ENCODE measurements at regions not wholly inside any gene's neighbourhood (a gene's known extent, or its start where the extent isn't known, plus 50 kb on each side); places are given as distances from the start of the nearest gene placed in this dataset.

DNA sequence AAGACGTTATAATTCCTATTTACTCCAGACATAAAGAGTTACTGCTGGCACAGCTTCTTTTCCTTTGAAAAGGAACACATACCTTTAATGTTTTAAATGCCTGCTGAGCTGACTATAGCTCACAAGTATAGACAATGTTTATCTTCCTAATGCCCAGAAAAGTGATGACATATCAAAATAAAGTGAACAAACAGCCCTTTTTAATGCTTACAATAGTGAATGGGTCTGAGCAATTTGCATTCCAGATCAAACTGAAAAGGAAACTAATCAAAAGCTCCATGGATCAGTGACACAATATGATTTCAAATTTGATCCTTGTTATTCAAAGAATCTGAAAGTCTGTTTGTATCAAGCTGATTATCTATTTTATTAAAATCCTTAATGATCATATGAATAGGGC, 233.6 kb upstream of the SEMA3E start:
- TF ChIP-seq TAF1 (IDR thresholded peaks at IDR 0.05; ENCODE audit: low read depth, low read length) (no peak), POLR2A (IDR thresholded peaks at IDR 0.05; ENCODE audit: low read depth, low read length) (no peak), SPI1 (IDR thresholded peaks at IDR 0.05; ENCODE audit: low read depth, low read length) (no peak), POLR2AphosphoS5 (IDR thresholded peaks at IDR 0.05; ENCODE audit: low read depth, low read length) (no peak), POU2F2 (IDR thresholded peaks at IDR 0.05; ENCODE audit: low read depth, low read length) (no peak), PAX5 (IDR thresholded peaks at IDR 0.05; ENCODE audit: insufficient read depth, low read length, severe bottlenecking) (no peak)
- DNase-seq (ENCODE audit: insufficient read length, low spot score) (no peak), FAIRE-seq (no peak)

DNA sequence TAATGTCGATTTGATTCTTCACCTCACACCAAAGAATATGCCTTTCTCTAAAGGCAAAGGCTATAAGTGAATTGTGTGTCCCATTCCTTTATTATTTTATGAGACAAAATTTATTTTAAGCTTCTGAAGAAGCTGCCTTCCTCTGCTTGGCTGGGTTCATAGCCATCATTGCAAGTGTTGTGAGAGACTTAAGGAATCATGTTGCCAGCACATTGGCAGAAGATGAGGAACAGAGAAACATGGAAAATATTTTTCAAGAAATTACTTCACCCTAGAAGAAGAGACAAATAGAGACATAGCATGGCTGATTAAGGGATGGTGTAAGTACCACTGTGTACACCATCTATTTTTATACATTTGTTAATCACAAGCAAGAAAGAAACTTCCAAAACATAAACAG, 230.1 kb upstream of the SEMA3E start:
- DNase-seq (ENCODE audit: insufficient read length, low spot score) (no peak), FAIRE-seq (no peak)
- TF ChIP-seq PAX5 (IDR thresholded peaks at IDR 0.05; ENCODE audit: insufficient read depth, low read length, severe bottlenecking): no peak
- TF ChIP-seq POU2F2 (IDR thresholded peaks at IDR 0.05; ENCODE audit: low read depth, low read length): no peak
- no peak for TF ChIP-seq POLR2A (IDR thresholded peaks at IDR 0.05; ENCODE audit: low read depth, low read length)
- no peak for TF ChIP-seq SPI1 (IDR thresholded peaks at IDR 0.05; ENCODE audit: low read depth, low read length)
- no peak for TF ChIP-seq TAF1 (IDR thresholded peaks at IDR 0.05; ENCODE audit: low read depth, low read length)
- TF ChIP-seq POLR2AphosphoS5 (IDR thresholded peaks at IDR 0.05; ENCODE audit: low read depth, low read length): no peak

DNA sequence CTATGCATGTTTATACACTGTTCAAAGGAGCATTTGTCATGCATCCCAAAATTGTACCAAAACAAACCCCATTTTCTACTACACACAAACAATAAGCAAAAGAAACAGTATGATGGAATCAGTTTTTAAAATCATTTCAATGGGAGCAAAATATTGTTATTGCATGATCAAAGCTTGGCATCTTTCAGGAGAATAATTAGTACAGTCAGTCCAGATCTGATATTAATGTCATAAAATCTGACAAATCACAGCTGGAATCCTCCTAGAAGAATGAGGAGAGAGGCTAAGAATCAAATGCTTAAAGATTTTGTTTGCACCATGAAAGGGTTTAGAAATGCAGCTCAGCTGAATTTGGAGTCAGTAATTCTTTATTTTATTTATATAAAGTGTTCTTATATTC, 229.7 kb upstream of the SEMA3E start:
- TF ChIP-seq POLR2A (IDR thresholded peaks at IDR 0.05; ENCODE audit: low read depth, low read length): no peak
- no peak for TF ChIP-seq TAF1 (IDR thresholded peaks at IDR 0.05; ENCODE audit: low read depth, low read length)
- TF ChIP-seq SPI1 (IDR thresholded peaks at IDR 0.05; ENCODE audit: low read depth, low read length): no peak
- no peak for TF ChIP-seq POU2F2 (IDR thresholded peaks at IDR 0.05; ENCODE audit: low read depth, low read length)
- no peak for TF ChIP-seq PAX5 (IDR thresholded peaks at IDR 0.05; ENCODE audit: insufficient read depth, low read length, severe bottlenecking)
- no peak for TF ChIP-seq POLR2AphosphoS5 (IDR thresholded peaks at IDR 0.05; ENCODE audit: low read depth, low read length)
- no peak for FAIRE-seq
- DNase-seq (ENCODE audit: insufficient read length, low spot score): no peak

DNA sequence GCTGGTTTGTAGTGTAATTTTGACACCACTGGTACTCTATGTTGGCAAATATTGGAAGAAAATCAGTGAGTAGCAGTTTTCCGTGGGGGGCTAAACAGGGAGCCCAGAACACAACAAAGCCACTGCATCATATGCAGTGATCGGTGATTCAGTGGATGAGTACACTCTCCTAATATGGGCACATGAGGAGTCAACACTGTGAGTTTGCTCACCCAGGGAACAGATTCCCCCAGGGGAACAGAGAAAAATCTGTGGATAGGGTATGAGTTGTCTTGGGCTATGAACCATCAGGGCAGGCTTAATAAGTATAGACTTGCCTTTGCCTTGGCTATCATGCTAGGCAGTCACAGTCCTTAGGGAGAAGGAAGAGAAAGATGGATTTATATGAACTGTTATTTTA, 227.7 kb upstream of the SEMA3E start:
- DNase-seq (ENCODE audit: insufficient read length, low spot score) (no peak), FAIRE-seq (no peak)
- TF ChIP-seq PAX5 (IDR thresholded peaks at IDR 0.05; ENCODE audit: insufficient read depth, low read length, severe bottlenecking) (no peak), POLR2AphosphoS5 (IDR thresholded peaks at IDR 0.05; ENCODE audit: low read depth, low read length) (no peak), POLR2A (IDR thresholded peaks at IDR 0.05; ENCODE audit: low read depth, low read length) (no peak), TAF1 (IDR thresholded peaks at IDR 0.05; ENCODE audit: low read depth, low read length) (no peak)

DNA sequence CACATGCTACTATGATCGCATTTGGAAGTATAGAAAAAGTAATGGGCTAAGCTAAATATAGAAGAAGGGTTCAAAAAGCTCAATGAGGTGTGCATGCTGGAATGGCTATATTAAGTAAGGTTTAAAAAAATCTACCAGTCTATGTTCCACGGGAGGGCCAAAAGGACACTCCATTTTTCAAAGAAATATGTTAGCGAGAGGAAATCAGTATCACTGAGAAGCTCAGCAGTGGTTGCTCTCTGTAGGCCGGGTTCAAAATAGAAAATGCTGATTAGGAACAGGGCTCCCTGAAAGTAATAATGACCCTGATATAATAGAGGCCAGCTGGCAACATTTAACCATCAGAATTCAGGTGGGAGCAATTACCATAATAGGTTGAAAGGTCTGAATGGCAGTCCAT, 224.5 kb upstream of the SEMA3E start:
- FAIRE-seq (no peak), DNase-seq (ENCODE audit: insufficient read length, low spot score) (no peak)
- no peak for TF ChIP-seq TAF1 (IDR thresholded peaks at IDR 0.05; ENCODE audit: low read depth, low read length)
- no peak for TF ChIP-seq POU2F2 (IDR thresholded peaks at IDR 0.05; ENCODE audit: low read depth, low read length)
- no peak for TF ChIP-seq POLR2A (IDR thresholded peaks at IDR 0.05; ENCODE audit: low read depth, low read length)
- TF ChIP-seq POLR2AphosphoS5 (IDR thresholded peaks at IDR 0.05; ENCODE audit: low read depth, low read length): no peak
- no peak for TF ChIP-seq PAX5 (IDR thresholded peaks at IDR 0.05; ENCODE audit: insufficient read depth, low read length, severe bottlenecking)
- no peak for TF ChIP-seq SPI1 (IDR thresholded peaks at IDR 0.05; ENCODE audit: low read depth, low read length)

DNA sequence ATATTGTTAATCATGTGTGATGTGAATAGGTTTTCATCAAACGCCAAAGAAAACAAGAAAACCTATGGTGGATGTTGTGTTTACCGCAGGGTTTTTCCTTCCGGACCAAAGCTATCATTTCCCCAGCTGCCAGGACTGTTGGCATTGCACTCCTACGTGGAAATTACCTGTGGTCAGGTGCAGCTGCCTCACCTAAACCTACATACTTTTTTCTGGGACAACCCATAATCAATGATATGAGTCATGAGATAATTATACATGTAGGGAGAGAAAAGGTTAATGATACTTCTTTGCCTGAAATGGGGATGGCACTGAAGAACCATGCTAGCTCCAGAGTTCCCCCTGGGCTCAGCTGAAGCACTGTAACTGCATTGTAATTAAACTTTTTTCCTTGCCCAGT, 223.6 kb upstream of the SEMA3E start:
- TF ChIP-seq POLR2A (IDR thresholded peaks at IDR 0.05; ENCODE audit: low read depth, low read length) (no peak), TAF1 (IDR thresholded peaks at IDR 0.05; ENCODE audit: low read depth, low read length) (no peak), POLR2AphosphoS5 (IDR thresholded peaks at IDR 0.05; ENCODE audit: low read depth, low read length) (no peak), PAX5 (IDR thresholded peaks at IDR 0.05; ENCODE audit: insufficient read depth, low read length, severe bottlenecking) (no peak), SPI1 (IDR thresholded peaks at IDR 0.05; ENCODE audit: low read depth, low read length) (no peak)
- DNase-seq (ENCODE audit: insufficient read length, low spot score) (no peak), FAIRE-seq (no peak)

DNA sequence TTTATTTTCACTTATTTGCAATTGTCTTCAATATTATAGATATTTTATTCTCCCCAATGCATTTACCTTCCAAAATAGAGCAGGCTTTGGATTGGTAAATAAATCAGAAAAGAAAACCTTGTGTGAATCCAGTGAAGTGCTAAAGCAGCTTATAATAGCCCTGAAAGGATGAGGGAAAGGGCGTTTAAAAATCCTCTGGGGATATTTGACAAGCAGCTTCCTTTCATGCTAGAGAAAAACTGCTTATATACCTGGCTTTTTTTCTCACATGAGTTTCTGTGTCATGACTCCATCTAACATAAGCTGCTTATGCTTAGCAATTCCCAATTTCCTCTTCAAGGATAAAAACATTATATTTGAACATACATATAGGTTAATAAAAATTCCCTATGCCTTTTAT, 221.6 kb upstream of the SEMA3E start:
- TF ChIP-seq POLR2A (IDR thresholded peaks at IDR 0.05; ENCODE audit: low read depth, low read length) (no peak), POU2F2 (IDR thresholded peaks at IDR 0.05; ENCODE audit: low read depth, low read length) (no peak), POLR2AphosphoS5 (IDR thresholded peaks at IDR 0.05; ENCODE audit: low read depth, low read length) (no peak), SPI1 (IDR thresholded peaks at IDR 0.05; ENCODE audit: low read depth, low read length) (no peak), TAF1 (IDR thresholded peaks at IDR 0.05; ENCODE audit: low read depth, low read length) (no peak), PAX5 (IDR thresholded peaks at IDR 0.05; ENCODE audit: insufficient read depth, low read length, severe bottlenecking) (no peak)
- DNase-seq (ENCODE audit: insufficient read length, low spot score) (no peak), FAIRE-seq (no peak)

DNA sequence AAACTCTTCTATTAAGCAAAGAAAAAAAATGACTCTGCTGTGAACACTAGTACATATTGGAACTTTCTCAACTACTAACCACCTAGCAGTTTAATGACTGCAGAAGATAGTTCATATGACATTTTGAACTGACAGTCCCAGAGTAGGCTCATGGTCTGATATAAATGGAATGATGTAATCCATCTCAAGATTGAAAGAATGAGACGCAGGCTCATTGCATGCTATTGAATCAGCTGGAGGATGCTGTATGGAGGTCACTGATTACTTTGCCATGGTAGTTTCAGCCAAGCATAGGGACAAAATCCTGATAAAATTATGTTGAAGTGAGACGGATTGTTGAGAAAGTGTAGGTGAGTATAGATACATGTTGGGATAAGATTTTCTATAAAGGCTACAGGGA, 217.6 kb upstream of the SEMA3E start:
- TF ChIP-seq TAF1 (IDR thresholded peaks at IDR 0.05; ENCODE audit: low read depth, low read length): no peak
- FAIRE-seq (no peak), DNase-seq (ENCODE audit: insufficient read length, low spot score) (no peak)

DNA sequence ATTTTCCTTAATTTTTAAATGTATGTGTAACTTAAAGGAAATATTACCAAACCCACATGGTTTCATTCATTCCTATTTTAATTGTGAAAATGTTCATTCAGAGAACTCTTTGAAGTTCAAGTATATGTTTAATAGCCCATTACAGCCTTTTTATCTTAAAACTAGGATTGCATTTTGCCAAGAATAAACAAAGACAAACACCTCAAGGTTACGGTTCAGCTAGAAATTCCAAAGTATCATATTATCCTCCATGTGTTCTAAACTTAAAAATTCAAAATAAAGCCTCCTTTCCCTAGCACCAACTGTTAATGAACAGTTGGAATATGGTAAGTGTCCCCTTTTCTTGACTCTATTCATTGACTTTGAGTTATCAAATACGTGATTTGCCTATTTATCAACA, 215.6 kb upstream of the SEMA3E start:
- TF ChIP-seq POLR2AphosphoS5 (IDR thresholded peaks at IDR 0.05; ENCODE audit: low read depth, low read length) (no peak), POU2F2 (IDR thresholded peaks at IDR 0.05; ENCODE audit: low read depth, low read length) (no peak), TAF1 (IDR thresholded peaks at IDR 0.05; ENCODE audit: low read depth, low read length) (no peak)
- FAIRE-seq (no peak), DNase-seq (ENCODE audit: insufficient read length, low spot score) (no peak)

DNA sequence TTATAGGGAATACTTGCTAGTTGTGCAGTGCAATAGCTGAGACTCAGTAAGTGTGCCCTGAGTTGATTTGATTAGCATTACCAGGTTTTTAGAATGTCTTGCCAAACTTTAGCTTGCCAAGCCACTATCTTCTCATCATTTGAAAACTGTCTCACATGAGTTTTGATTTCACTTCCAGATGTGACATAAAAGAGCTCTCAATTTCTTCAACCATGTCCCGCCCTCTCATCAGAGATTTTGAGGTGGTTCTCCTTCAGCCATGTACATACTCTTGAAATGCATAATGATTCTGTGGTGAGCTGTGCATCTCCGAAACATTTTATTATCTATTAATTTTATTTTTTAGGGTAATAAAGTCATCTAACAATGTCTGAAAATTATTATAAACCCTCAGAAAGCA, 215.0 kb upstream of the SEMA3E start:
- no peak for TF ChIP-seq PAX5 (IDR thresholded peaks at IDR 0.05; ENCODE audit: insufficient read depth, low read length, severe bottlenecking)
- no peak for TF ChIP-seq POU2F2 (IDR thresholded peaks at IDR 0.05; ENCODE audit: low read depth, low read length)
- TF ChIP-seq POLR2AphosphoS5 (IDR thresholded peaks at IDR 0.05; ENCODE audit: low read depth, low read length): no peak
- no peak for TF ChIP-seq POLR2A (IDR thresholded peaks at IDR 0.05; ENCODE audit: low read depth, low read length)
- TF ChIP-seq SPI1 (IDR thresholded peaks at IDR 0.05; ENCODE audit: low read depth, low read length): no peak
- no peak for DNase-seq (ENCODE audit: insufficient read length, low spot score)
- FAIRE-seq: no peak

DNA sequence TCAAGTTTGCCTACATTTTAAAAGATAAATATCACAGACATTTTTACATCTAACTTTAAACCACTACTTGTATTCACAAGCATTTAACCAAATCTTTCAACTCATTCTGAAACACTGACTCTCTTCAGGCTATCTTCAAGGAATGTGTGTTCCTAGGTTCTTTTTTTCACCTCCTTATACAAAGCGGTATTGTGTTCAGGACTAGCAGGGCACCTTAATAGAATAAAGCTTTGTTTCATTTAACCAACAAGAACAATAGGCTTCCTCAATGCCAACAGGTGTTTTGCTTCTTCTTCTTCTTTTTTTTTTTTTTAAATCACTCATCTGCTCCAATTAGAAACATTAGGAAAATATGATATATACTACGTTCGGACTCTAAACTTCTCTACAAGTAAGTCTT, 212.9 kb upstream of the SEMA3E start:
- DNase-seq (ENCODE audit: insufficient read length, low spot score): no peak
- FAIRE-seq: no peak
- TF ChIP-seq TAF1 (IDR thresholded peaks at IDR 0.05; ENCODE audit: low read depth, low read length) (no peak), PAX5 (IDR thresholded peaks at IDR 0.05; ENCODE audit: insufficient read depth, low read length, severe bottlenecking) (no peak), POU2F2 (IDR thresholded peaks at IDR 0.05; ENCODE audit: low read depth, low read length) (no peak), SPI1 (IDR thresholded peaks at IDR 0.05; ENCODE audit: low read depth, low read length) (no peak), POLR2AphosphoS5 (IDR thresholded peaks at IDR 0.05; ENCODE audit: low read depth, low read length) (no peak), POLR2A (IDR thresholded peaks at IDR 0.05; ENCODE audit: low read depth, low read length) (no peak)

All from GM12891 (cell line).